DND-41 (cell line): ENCODE measurements at regions not wholly inside any gene's neighbourhood (a gene's known extent, or its start where the extent isn't known, plus 50 kb on each side); places are given as distances from the start of the nearest gene placed in this dataset.

Experiments
- CTCF ChIP-seq: IDR thresholded peaks from 2 replicates; pipeline ENCODE4 v1.5.1; 2012; ENCODE audit warnings: borderline replicate concordance, low read length, moderate library complexity, mild to moderate bottlenecking; ENCODE audit not compliant: poor library complexity, severe bottlenecking; ENCODE audit errors: extremely low read depth
- EZH2 ChIP-seq: IDR thresholded peaks from 3 replicates; pipeline ENCODE4 v1.6.1; 2012; ENCODE audit warnings: borderline replicate concordance, low read depth, mild to moderate bottlenecking, moderate library complexity, low read length, inconsistent platforms; ENCODE audit not compliant: severe bottlenecking

DNA sequence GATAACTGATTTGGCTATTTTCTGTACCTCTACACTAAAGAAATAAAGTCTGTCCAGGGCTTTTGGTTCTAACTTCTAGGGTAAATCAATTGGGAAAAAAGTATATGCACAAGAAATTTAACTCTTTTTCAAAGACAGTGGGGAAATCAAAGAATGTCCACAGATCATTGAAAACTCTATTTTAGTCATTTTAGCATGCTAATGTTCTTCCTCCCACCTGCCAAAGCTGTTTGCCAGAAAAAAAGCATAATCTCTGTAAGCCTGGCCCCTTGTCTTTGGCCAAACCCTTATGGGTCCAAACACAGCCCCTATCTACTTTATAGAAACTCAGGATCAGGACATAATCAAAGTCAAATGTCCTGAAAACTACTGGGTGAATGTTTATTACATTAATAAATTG, 302.2 kb upstream of the ESRRG start:
- TF ChIP-seq EZH2 (no peak), CTCF (no peak)
